AG04449 (cell line): ENCODE measurements at regions not wholly inside any gene's neighbourhood (a gene's known extent, or its start where the extent isn't known, plus 50 kb on each side); places are given as distances from the start of the nearest gene placed in this dataset.
A peak's percentile ranks its signal among the peaks of the same experiment; 100 is the strongest.
"Not testable (repeated sequence)": the region's sequence is repeated elsewhere in the genome, so short reads cannot be mapped to it uniquely, and the experiment has no call there.

Source experiments
- CTCF ChIA-PET: fragments of 350-600 bp; formaldehyde crosslinking; extraction: SDS; loops from one replicate; lab custom pipeline; 2021; ENCODE audit warnings: antibody characterized with exemption; lab: Yijun Ruan, JAX
- POLR2A ChIA-PET: fragments of 400-600, 350-600 bp; formaldehyde crosslinking; extraction: SDS; loops from one replicate; lab custom pipeline; 2020; ENCODE audit warnings: antibody characterized with exemption, inconsistent platforms; lab: Yijun Ruan, JAX
- DNase-seq: peaks from one replicate; pipeline ENCODE4 v3.0.0-alpha.2; 2010; ENCODE audit warnings: low read depth, low spot score
- H3K4me3 ChIP-seq: 2 replicates; pipeline ENCODE4 v1.5.1; 2011; ENCODE audit warnings: low read depth, mild to moderate bottlenecking, control low read depth, low read length
- CTCF ChIP-seq: IDR thresholded peaks from one replicate; pipeline ENCODE4 v1.5.1; 2011; ENCODE audit warnings: mild to moderate bottlenecking, moderate library complexity, low read length, control low read depth, inconsistent platforms; ENCODE audit not compliant: insufficient read depth; ENCODE audit errors: missing control alignments

DNA sequence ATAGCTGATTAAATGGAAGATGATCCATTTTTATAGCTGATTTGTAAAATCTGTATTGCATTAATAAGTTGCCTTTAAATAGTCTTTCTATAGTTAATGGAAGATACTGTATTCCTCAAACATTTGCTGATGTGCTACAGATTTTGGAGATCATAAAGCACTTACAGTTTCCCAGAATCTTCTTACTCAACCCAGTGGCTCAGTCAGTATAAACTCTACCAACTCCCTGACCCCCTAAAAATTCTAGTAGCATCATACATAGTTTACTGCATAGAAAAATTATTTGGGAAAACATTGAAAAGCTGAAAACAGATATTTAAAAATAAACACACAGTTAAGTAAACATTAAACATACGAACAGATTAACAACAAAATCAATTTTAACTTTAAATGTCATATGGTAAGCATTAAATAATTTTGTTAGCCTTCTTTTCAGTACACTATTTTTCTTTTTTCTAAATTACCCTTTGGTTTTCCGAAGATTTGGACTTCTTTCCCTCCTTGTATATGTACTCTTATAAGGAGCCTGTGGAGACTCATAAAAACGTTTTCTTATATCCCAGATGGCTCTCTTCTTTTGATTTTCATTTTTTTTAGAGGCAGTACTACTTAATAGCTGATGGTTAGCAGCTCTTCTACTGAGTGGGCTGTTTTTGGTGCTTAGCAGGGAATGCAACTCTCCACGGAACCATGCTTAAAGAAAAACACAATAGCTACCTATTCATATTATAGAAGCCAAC, 62.7 kb upstream of the BMP5 start:
- no peak overlapping the region for H3K4me3 ChIP-seq
- ChIA-PET CTCF (interaction anchor here (0.6 to 1.6 kb wide), 4 partner anchors 9 to 455 kb away, joined by 3 to 4 read pairs (median 3); no protein-coding TSS in a partner anchor), POLR2A (no interaction called here)
- TF ChIP-seq CTCF = no peak
- no peak for DNase-seq

DNA sequence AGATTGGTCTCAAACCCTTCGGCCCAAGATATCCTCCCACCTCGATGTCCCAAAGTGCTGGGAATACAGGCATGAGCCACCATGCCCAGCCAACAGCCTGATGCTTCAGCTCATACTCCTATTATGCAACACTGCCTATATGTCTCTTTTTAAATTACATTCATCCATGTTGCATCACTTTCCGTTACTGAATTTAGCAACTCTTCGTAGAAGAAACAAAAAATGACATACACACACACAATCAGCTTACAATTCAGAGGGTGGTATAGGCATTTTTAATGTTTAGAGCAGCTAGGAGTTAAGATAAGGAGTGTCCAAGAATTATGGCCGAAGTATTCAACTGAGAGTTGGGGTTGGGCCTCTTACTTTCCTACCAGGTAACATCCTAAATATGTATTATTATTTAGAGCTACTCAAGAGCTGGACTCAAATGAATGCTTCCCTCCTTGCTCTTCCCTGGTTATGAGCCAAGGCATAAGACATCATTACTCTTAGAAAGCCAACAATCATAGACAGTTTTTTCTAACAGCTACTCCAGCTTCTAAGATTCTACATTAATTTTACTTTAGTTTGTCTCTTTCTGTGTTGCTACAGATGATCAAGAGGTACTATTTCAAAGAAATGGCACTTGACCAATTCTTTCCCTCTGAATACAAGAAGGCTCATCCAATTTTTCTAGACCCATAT, 62.0 kb upstream of the BMP5 start:
- CTCF ChIA-PET = interaction anchor here (1.2 to 1.6 kb wide), 2 partner anchors 320 to 321 kb away, joined by 3 read pairs; no protein-coding TSS in a partner anchor
- TF ChIP-seq CTCF = no peak
- POLR2A ChIA-PET = no interaction called here
- DNase-seq = no peak
- no peak overlapping the region for H3K4me3 ChIP-seq

DNA sequence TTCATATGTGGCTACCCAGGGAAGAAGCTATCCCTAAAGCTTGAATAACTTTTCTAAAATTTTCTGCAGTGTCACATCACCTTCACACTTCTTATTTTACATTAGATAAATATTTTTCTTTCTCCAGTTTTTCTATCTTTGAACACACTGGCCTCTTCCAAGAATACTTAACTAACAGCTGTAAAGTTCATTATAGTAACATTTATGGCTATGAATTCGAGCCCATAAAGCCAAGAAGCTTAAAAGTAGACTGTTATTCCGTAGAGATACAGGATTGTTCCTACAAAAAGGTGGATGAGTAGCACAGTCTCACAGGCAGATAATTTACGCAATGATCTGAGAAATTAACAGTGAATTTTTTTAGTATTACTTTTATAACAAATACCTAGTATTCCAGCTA, 55.7 kb upstream of the BMP5 start:
- ChIA-PET CTCF (interaction anchor here (1.0 to 1.3 kb wide), 3 partner anchors 11 to 485 kb away, joined by 3 to 4 read pairs (median 4); no protein-coding TSS in a partner anchor), POLR2A (no interaction called here)
- no peak for DNase-seq
- no peak for TF ChIP-seq CTCF
- H3K4me3 ChIP-seq = no peak overlapping the region

DNA sequence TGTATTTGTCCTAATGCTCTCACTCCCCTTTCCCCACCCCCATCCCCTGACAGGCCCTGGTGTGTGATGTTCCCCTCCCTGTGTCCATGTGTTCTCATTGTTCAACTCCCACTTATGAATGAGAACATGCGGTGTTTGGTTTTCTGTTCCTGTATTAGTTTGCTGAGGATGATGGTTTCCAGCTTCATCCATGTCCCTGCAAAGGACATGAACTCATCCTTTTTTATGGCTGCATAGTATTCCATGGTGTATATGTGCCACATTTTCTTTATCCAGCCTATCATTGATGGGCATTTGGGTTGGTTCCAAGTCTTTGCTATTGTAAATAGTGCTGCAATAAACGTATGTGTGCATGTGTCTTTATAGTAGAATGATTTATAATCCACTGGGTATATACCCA, 52.3 kb upstream of the BMP5 start:
- DNase-seq, CTCF ChIA-PET, POLR2A ChIA-PET, H3K4me3 ChIP-seq: not testable (repeated sequence)

- H3K4me3 ChIP-seq = no peak overlapping the region
- no peak for TF ChIP-seq CTCF
- peak; percentile 56 for DNase-seq
- ChIA-PET POLR2A (no interaction called here), CTCF (interaction anchor here (1.3 kb wide), 1 partner anchor 367 kb away, joined by 3 read pairs; no protein-coding TSS in a partner anchor)
Measured at GRCh38 chr6:55925292-55925691, 49.9 kb upstream of the BMP5 start.
